ENCODE measurements at regions not wholly inside any gene's neighbourhood (a gene's known extent, or its start where the extent isn't known, plus 50 kb on each side); places are given as distances from the start of the nearest gene placed in this dataset.

- no peak for DNase-seq (ENCODE audit: extremely low spot score, unreplicated experiment)
- Mint-ChIP-seq H3K9me3 (no peaks in the 10 kb centered on the region), H3K4me1 (ENCODE audit: unreplicated experiment) (peaks cover 20% of the 10 kb centered on the region), H3K4me3 (no peak overlapping the region), H3K27ac (no peak overlapping the region), H3K27me3 (peaks cover 16% of the 10 kb centered on the region), H3K36me3 (no peaks in the 10 kb centered on the region)
- TF ChIP-seq CTCF (conservative IDR thresholded peaks at IDR 0.05) = no peak
These were observed 152.1 kb downstream of the PMP22 start for GRCh38 chr17:15112846-15113617.

GRCh38 chr17:15109608-15110007 is 155.5 kb downstream of the PMP22 start:
- no peak for DNase-seq (ENCODE audit: extremely low spot score, unreplicated experiment)
- H3K36me3 Mint-ChIP-seq = no peaks in the 10 kb centered on the region

GRCh38 chr17:15108992-15109391 is 156.1 kb downstream of the PMP22 start:
- Mint-ChIP-seq H3K27ac (no peak overlapping the region), H3K4me1 (ENCODE audit: unreplicated experiment) (peaks cover 23% of the 10 kb centered on the region), H3K27me3 (peaks cover 14% of the 10 kb centered on the region), H3K4me3 (no peak overlapping the region), H3K9me3 (no peaks in the 10 kb centered on the region), H3K36me3 (no peaks in the 10 kb centered on the region)
- no peak for DNase-seq (ENCODE audit: extremely low spot score, unreplicated experiment)
- no peak for TF ChIP-seq CTCF (conservative IDR thresholded peaks at IDR 0.05)

More at GRCh38 chr17:15109608-15110007, 155.5 kb downstream of the PMP22 start:
- Mint-ChIP-seq H3K9me3 (no peaks in the 10 kb centered on the region), H3K4me3 (no peak overlapping the region), H3K4me1 (ENCODE audit: unreplicated experiment) (peaks cover 23% of the 10 kb centered on the region), H3K27ac (no peak overlapping the region), H3K27me3 (peaks cover 15% of the 10 kb centered on the region)
- TF ChIP-seq CTCF (conservative IDR thresholded peaks at IDR 0.05) = no peak

DNA sequence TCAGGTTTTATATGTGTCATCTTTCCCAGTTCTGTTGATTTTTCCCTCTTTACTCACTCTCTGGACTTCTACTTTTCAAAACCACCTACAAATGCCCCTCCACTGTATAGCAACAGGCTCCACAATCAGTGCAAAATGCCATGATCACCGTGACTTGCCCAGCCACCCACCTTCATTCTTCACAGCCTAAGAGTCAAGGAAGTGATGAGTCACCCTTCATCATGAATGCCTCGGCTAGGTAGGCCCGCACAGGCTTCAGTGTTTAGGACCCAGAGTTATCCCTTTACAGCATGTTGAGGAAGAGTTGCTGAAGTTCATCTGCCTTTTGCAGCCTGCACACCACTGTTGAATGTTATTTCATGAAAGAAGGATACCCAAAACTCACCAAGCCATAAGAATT is 158.6 kb downstream of the PMP22 start:
- Mint-ChIP-seq H3K4me3 (no peak overlapping the region), H3K9me3 (no peaks in the 10 kb centered on the region), H3K36me3 (no peaks in the 10 kb centered on the region), H3K27me3 (peaks cover 7% of the 10 kb centered on the region), H3K27ac (no peak overlapping the region), H3K4me1 (ENCODE audit: unreplicated experiment) (peaks cover 4% of the 10 kb centered on the region)
- no peak for DNase-seq (ENCODE audit: extremely low spot score, unreplicated experiment)
- TF ChIP-seq CTCF (conservative IDR thresholded peaks at IDR 0.05) = no peak

DNA sequence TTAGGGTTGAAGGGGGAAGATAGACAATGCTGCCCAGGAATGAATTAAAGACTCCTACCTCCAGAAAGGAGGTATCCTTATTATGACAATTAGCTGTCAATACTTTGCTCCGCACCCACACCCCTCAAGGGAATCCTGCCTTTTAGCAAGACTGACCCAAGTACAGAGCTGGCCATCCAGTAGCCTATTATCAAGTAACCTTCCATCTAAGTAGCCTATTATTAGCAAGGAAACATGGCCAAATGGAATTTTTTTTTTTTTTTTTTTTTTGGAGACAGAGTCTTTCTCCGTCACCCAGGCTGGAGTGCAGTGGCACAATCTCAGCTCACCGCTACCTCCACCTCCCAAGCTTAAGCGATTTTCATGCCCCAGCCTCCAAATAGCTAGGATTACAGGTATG is 161.3 kb downstream of the PMP22 start:
- Mint-ChIP-seq H3K36me3 (no peaks in the 10 kb centered on the region), H3K9me3 (no peaks in the 10 kb centered on the region), H3K4me1 (ENCODE audit: unreplicated experiment) (peaks cover 4% of the 10 kb centered on the region), H3K27me3 (peaks cover 15% of the 10 kb centered on the region), H3K4me3 (no peak overlapping the region), H3K27ac (no peak overlapping the region)
- no peak for TF ChIP-seq CTCF (conservative IDR thresholded peaks at IDR 0.05)
- DNase-seq (ENCODE audit: extremely low spot score, unreplicated experiment) = no peak

Measured in type B pancreatic cell (in vitro differentiated cells).